HEK293 (cell line): ENCODE measurements at regions not wholly inside any gene's neighbourhood (a gene's known extent, or its start where the extent isn't known, plus 50 kb on each side); places are given as distances from the start of the nearest gene placed in this dataset.

Source experiments
- CTCF ChIA-PET: fragments of 350-600 bp; formaldehyde crosslinking; extraction: SDS; loops from one replicate; lab custom pipeline; 2021; ENCODE audit warnings: antibody characterized with exemption; lab: Yijun Ruan, JAX
- POLR2A ChIA-PET: fragments of 300-600 bp; formaldehyde crosslinking; extraction: SDS; loops from one replicate; lab custom pipeline; 2020; ENCODE audit warnings: antibody characterized with exemption, inconsistent platforms; lab: Yijun Ruan, JAX
- H3K27ac ChIP-seq: fragments of 200-500 bp; sonication (Bioruptor generic); 2 replicates; pipeline ENCODE4 v1.5.1; 2014; ENCODE audit warnings: low read depth, low read length, control low read depth, inconsistent platforms; ENCODE audit errors: extremely low read depth
- H3K36me3 ChIP-seq, 2 experiments: fragments of 200-500 bp in 1 of 2; sonication (Bioruptor generic) in 1 of 2; 1 replicate in 1 of 2; 2 replicates in 1 of 2; pipeline ENCODE4 v1.5.1; 2014 to 2017; ENCODE audit warnings: inconsistent platforms in 2 of 2, low read length in 2 of 2; ENCODE audit not compliant: control insufficient read depth in 2 of 2, insufficient read depth in 1 of 2
- H3K4me1 ChIP-seq: fragments of 200-500 bp; sonication (Bioruptor generic); 2 replicates; pipeline ENCODE4 v1.5.1; 2014; ENCODE audit warnings: mild to moderate bottlenecking, low read length, inconsistent platforms; ENCODE audit not compliant: control insufficient read depth, insufficient read depth
- H3K4me3 ChIP-seq: 2 replicates; pipeline ENCODE4 v1.5.1; 2011; ENCODE audit warnings: low read depth, mild to moderate bottlenecking, control low read depth, low read length, moderate library complexity
- H3K9me3 ChIP-seq: fragments of 200-500 bp; sonication (Bioruptor generic); 2 replicates; pipeline ENCODE4 v1.5.1; 2014; ENCODE audit warnings: low read depth, low read length, inconsistent platforms; ENCODE audit not compliant: control insufficient read depth, insufficient read depth
- KLF8 ChIP-seq: fragments of 450-650 bp; formaldehyde crosslinking; IDR thresholded peaks from 2 replicates; pipeline ENCODE4 v1.5.1; 2016; ENCODE audit warnings: missing biosample characterization, missing genetic modification characterization
- KLF9 ChIP-seq: fragments of 450-650 bp; formaldehyde crosslinking; IDR thresholded peaks from 2 replicates; pipeline ENCODE4 v1.5.1; 2016; ENCODE audit warnings: missing biosample characterization, missing genetic modification characterization, low read depth
- MZF1 ChIP-seq: fragments of 450-650 bp; formaldehyde crosslinking; IDR thresholded peaks from 2 replicates; pipeline ENCODE4 v1.5.1; 2017; ENCODE audit warnings: missing biosample characterization, missing genetic modification characterization, borderline replicate concordance
- REPIN1 ChIP-seq: fragments of 450-650 bp; formaldehyde crosslinking; IDR thresholded peaks from 2 replicates; pipeline ENCODE4 v1.5.1; 2017; ENCODE audit warnings: missing biosample characterization, missing genetic modification characterization, low read depth
- SP3 ChIP-seq: fragments of 450-650 bp; formaldehyde crosslinking; IDR thresholded peaks from 2 replicates; pipeline ENCODE4 v1.5.1; 2016; ENCODE audit warnings: missing biosample characterization, missing genetic modification characterization
- TRIM28 ChIP-seq: IDR thresholded peaks from 2 replicates; pipeline ENCODE4 v1.6.1; 2011; ENCODE audit warnings: low read length, control low read depth, borderline replicate concordance
- WT1 ChIP-seq: fragments of 450-650 bp; formaldehyde crosslinking; IDR thresholded peaks from 2 replicates; pipeline ENCODE4 v1.5.1; 2016; ENCODE audit warnings: missing biosample characterization, missing genetic modification characterization
- ZNF140 ChIP-seq: fragments of 450-650 bp; formaldehyde crosslinking; IDR thresholded peaks from 2 replicates; pipeline ENCODE4 v1.5.1; 2016; ENCODE audit warnings: missing biosample characterization, missing genetic modification characterization
- ZNF169 ChIP-seq: fragments of 450-650 bp; formaldehyde crosslinking; IDR thresholded peaks from 2 replicates; pipeline ENCODE4 v1.5.1; 2016; ENCODE audit warnings: missing biosample characterization, missing genetic modification characterization
- ZNF174 ChIP-seq: fragments of 450-650 bp; formaldehyde crosslinking; IDR thresholded peaks from 2 replicates; pipeline ENCODE4 v1.5.0; 2017; ENCODE audit warnings: missing biosample characterization, mild to moderate bottlenecking, missing genetic modification characterization
- ZNF214 ChIP-seq: fragments of 450-650 bp; formaldehyde crosslinking; IDR thresholded peaks from 2 replicates; pipeline ENCODE4 v1.5.1; 2017; ENCODE audit warnings: missing biosample characterization, mild to moderate bottlenecking, missing genetic modification characterization, borderline replicate concordance
- ZNF221 ChIP-seq: fragments of 450-650 bp; formaldehyde crosslinking; IDR thresholded peaks from 2 replicates; pipeline ENCODE4 v1.5.1; 2017; ENCODE audit warnings: missing biosample characterization, missing genetic modification characterization, borderline replicate concordance
- ZNF280C ChIP-seq: fragments of 450-650 bp; formaldehyde crosslinking; IDR thresholded peaks from 2 replicates; pipeline ENCODE4 v1.5.1; 2016; ENCODE audit warnings: missing biosample characterization, missing genetic modification characterization
- ZNF292 ChIP-seq: fragments of 450-650 bp; formaldehyde crosslinking; IDR thresholded peaks from 2 replicates; pipeline ENCODE4 v1.5.1; 2016; ENCODE audit warnings: low read depth, missing biosample characterization, missing genetic modification characterization, borderline replicate concordance
- ZNF426 ChIP-seq: fragments of 450-650 bp; formaldehyde crosslinking; IDR thresholded peaks from 2 replicates; pipeline ENCODE4 v1.5.1; 2017; ENCODE audit warnings: missing biosample characterization, missing genetic modification characterization, mild to moderate bottlenecking, inconsistent platforms, moderate library complexity
- ZNF521 ChIP-seq: fragments of 450-650 bp; formaldehyde crosslinking; IDR thresholded peaks from 2 replicates; pipeline ENCODE4 v1.5.1; 2017; ENCODE audit warnings: missing biosample characterization, mild to moderate bottlenecking, missing genetic modification characterization
- ZNF654 ChIP-seq: fragments of 450-650 bp; formaldehyde crosslinking; IDR thresholded peaks from 2 replicates; pipeline ENCODE4 v1.5.1; 2016; ENCODE audit warnings: low read depth, missing biosample characterization, missing genetic modification characterization
- ZNF660 ChIP-seq: fragments of 450-650 bp; IDR thresholded peaks from 2 replicates; pipeline ENCODE4 v1.5.1; 2018; ENCODE audit warnings: missing biosample characterization, mild to moderate bottlenecking, missing genetic modification characterization
- ZNF677 ChIP-seq: fragments of 450-650 bp; IDR thresholded peaks from 2 replicates; pipeline ENCODE4 v1.5.0; 2018; ENCODE audit warnings: missing biosample characterization, mild to moderate bottlenecking, missing genetic modification characterization, moderate library complexity
- ZNF692 ChIP-seq: fragments of 450-650 bp; formaldehyde crosslinking; IDR thresholded peaks from 2 replicates; pipeline ENCODE4 v1.5.1; 2016; ENCODE audit warnings: missing biosample characterization, missing genetic modification characterization
- ZNF777 ChIP-seq: fragments of 450-650 bp; formaldehyde crosslinking; IDR thresholded peaks from 2 replicates; pipeline ENCODE4 v1.5.1; 2017; ENCODE audit warnings: missing biosample characterization, missing genetic modification characterization, borderline replicate concordance
- TF ChIP-seq, protein P1 (sequence below): fragments of 450-650 bp; formaldehyde crosslinking; IDR thresholded peaks from 2 replicates; pipeline ENCODE4 v1.5.1; 2017; ENCODE audit warnings: missing biosample characterization, missing genetic modification characterization
- TF ChIP-seq, protein P2 (sequence below): fragments of 450-650 bp; formaldehyde crosslinking; IDR thresholded peaks from 2 replicates; pipeline ENCODE4 v1.5.1; 2016; ENCODE audit warnings: missing biosample characterization, missing genetic modification characterization, borderline replicate concordance

- TF ChIP-seq KLF9: no peak
These were observed 211.2 kb upstream of the PMEPA1 start (continued) for GRCh38 chr20:57920971-57921370.

DNA sequence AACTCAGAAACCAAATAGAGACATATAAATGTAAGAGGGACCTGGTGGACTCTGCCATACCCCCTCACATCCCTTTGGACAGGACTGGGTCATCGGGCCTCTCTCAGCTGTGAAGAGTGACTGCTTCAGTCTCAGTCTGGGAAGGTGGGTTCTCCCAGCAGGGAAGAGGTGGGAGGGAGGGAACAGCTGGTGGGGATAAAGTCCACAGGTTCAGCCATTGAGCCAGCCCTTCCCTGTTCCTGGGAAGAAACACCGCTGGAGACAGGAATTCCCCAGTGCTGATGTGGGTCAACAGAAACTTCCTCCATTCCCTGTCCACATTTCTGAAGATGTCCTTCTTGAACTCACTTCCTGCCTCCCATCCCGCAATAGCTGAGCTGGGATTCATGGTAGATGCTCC lies 209.2 kb upstream of the PMEPA1 start:
- Histone ChIP-seq H3K27ac (no peak overlapping the region), H3K4me1 (no peaks in the 10 kb centered on the region), H3K36me3 (no peaks in the 10 kb centered on the region), H3K9me3 (no peaks in the 10 kb centered on the region), H3K4me3 (no peak overlapping the region)
- ChIA-PET POLR2A (no interaction called here), CTCF (interaction anchor here (0.8 kb wide), 1 partner anchor 15 kb away, joined by 3 read pairs; no protein-coding TSS in a partner anchor)
- TF ChIP-seq REPIN1 (tag by site-specific recombination) (no peak), ZNF777 (tag by site-specific recombination) (no peak), ZNF214 (tag by site-specific recombination) (no peak), ZNF521 (tag by site-specific recombination) (no peak), KLF8 (tag by site-specific recombination) (no peak), KLF9 (no peak), ZNF174 (tag by site-specific recombination) (no peak), SP3 (no peak), TRIM28 (no peak), WT1 (tag by site-specific recombination) (no peak), ZNF169 (no peak), ZNF426 (tag by site-specific recombination) (no peak), ZNF140 (no peak)
- TF ChIP-seq, protein P1, sequence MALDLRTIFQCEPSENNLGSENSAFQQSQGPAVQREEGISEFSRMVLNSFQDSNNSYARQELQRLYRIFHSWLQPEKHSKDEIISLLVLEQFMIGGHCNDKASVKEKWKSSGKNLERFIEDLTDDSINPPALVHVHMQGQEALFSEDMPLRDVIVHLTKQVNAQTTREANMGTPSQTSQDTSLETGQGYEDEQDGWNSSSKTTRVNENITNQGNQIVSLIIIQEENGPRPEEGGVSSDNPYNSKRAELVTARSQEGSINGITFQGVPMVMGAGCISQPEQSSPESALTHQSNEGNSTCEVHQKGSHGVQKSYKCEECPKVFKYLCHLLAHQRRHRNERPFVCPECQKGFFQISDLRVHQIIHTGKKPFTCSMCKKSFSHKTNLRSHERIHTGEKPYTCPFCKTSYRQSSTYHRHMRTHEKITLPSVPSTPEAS (tag by site-specific recombination): no peak

GRCh38 chr20:57918551-57918950 lies 208.7 kb upstream of the PMEPA1 start:
- no peak for TF ChIP-seq ZNF292 (tag by site-specific recombination)
- no peak for TF ChIP-seq ZNF654 (tag by site-specific recombination)
- TF ChIP-seq MZF1 (tag by site-specific recombination): no peak
- no peak for TF ChIP-seq ZNF221 (tag by site-specific recombination)
- TF ChIP-seq ZNF677 (tag by site-specific recombination): no peak
- no peak for TF ChIP-seq ZNF660 (tag by site-specific recombination)
- TF ChIP-seq, protein P2, sequence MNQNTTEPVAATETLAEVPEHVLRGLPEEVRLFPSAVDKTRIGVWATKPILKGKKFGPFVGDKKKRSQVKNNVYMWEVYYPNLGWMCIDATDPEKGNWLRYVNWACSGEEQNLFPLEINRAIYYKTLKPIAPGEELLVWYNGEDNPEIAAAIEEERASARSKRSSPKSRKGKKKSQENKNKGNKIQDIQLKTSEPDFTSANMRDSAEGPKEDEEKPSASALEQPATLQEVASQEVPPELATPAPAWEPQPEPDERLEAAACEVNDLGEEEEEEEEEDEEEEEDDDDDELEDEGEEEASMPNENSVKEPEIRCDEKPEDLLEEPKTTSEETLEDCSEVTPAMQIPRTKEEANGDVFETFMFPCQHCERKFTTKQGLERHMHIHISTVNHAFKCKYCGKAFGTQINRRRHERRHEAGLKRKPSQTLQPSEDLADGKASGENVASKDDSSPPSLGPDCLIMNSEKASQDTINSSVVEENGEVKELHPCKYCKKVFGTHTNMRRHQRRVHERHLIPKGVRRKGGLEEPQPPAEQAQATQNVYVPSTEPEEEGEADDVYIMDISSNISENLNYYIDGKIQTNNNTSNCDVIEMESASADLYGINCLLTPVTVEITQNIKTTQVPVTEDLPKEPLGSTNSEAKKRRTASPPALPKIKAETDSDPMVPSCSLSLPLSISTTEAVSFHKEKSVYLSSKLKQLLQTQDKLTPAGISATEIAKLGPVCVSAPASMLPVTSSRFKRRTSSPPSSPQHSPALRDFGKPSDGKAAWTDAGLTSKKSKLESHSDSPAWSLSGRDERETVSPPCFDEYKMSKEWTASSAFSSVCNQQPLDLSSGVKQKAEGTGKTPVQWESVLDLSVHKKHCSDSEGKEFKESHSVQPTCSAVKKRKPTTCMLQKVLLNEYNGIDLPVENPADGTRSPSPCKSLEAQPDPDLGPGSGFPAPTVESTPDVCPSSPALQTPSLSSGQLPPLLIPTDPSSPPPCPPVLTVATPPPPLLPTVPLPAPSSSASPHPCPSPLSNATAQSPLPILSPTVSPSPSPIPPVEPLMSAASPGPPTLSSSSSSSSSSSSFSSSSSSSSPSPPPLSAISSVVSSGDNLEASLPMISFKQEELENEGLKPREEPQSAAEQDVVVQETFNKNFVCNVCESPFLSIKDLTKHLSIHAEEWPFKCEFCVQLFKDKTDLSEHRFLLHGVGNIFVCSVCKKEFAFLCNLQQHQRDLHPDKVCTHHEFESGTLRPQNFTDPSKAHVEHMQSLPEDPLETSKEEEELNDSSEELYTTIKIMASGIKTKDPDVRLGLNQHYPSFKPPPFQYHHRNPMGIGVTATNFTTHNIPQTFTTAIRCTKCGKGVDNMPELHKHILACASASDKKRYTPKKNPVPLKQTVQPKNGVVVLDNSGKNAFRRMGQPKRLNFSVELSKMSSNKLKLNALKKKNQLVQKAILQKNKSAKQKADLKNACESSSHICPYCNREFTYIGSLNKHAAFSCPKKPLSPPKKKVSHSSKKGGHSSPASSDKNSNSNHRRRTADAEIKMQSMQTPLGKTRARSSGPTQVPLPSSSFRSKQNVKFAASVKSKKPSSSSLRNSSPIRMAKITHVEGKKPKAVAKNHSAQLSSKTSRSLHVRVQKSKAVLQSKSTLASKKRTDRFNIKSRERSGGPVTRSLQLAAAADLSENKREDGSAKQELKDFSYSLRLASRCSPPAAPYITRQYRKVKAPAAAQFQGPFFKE: no peak
- TF ChIP-seq ZNF280C (tag by site-specific recombination): no peak
- TF ChIP-seq ZNF692 (tag by site-specific recombination): no peak
- Histone ChIP-seq H3K36me3 (no peaks in the 10 kb centered on the region), H3K4me1 (no peaks in the 10 kb centered on the region), H3K9me3 (no peaks in the 10 kb centered on the region), H3K27ac (no peak overlapping the region), H3K4me3 (no peak overlapping the region)
- ChIA-PET POLR2A (no interaction called here), CTCF (no interaction called here)
